DOHH2 (cell line): ENCODE measurements at regions not wholly inside any gene's neighbourhood (a gene's known extent, or its start where the extent isn't known, plus 50 kb on each side); places are given as distances from the start of the nearest gene placed in this dataset.
"Not testable (repeated sequence)": the region's sequence is repeated elsewhere in the genome, so short reads cannot be mapped to it uniquely, and the experiment has no call there.

ENCODE experiments used
- H3F3A ChIP-seq: fragments of 200-600 bp; sonication (generic), shearing (Covaris generic); 2 replicates; pipeline ENCODE4 v1.6.0; 2016; ENCODE audit warnings: antibody characterized with exemption, mild to moderate bottlenecking; ENCODE audit not compliant: control insufficient read depth, insufficient read depth
- H3K27ac ChIP-seq: fragments of 200-600 bp; sonication (generic); 2 replicates; pipeline ENCODE4 v1.5.1; 2014; ENCODE audit warnings: low read depth, mild to moderate bottlenecking, low read length, moderate library complexity
- H3K27me3 ChIP-seq: fragments of 200-600 bp; sonication (generic); 2 replicates; pipeline ENCODE4 v1.6.1; 2014; ENCODE audit warnings: mild to moderate bottlenecking, low read length, mixed read lengths; ENCODE audit not compliant: control insufficient read depth
- H3K36me3 ChIP-seq: fragments of 200-600 bp; sonication (generic); 2 replicates; pipeline ENCODE4 v1.6.1; 2014; ENCODE audit warnings: mild to moderate bottlenecking, low read length, moderate library complexity, mixed read lengths; ENCODE audit not compliant: control insufficient read depth
- H3K4me1 ChIP-seq: fragments of 200-600 bp; sonication (generic); 2 replicates; pipeline ENCODE4 v1.6.1; 2014; ENCODE audit warnings: mild to moderate bottlenecking, low read length, mixed read lengths; ENCODE audit not compliant: control insufficient read depth
- H3K4me2 ChIP-seq: fragments of 200-600 bp; sonication (generic); 2 replicates; pipeline ENCODE4 v1.6.0; 2014; ENCODE audit warnings: mild to moderate bottlenecking, low read length, moderate library complexity
- H3K4me3 ChIP-seq: fragments of 200-600 bp; sonication (generic); 2 replicates; pipeline ENCODE4 v1.5.1; 2014; ENCODE audit warnings: mild to moderate bottlenecking, low read length, mixed read lengths
- H3K79me2 ChIP-seq: fragments of 200-600 bp; sonication (generic); 2 replicates; pipeline ENCODE4 v1.6.1; 2014; ENCODE audit warnings: mild to moderate bottlenecking, low read length, mixed read lengths; ENCODE audit not compliant: control insufficient read depth
- H3K9me2 ChIP-seq: fragments of 200-600 bp; sonication (generic); replicated peaks from 2 replicates; pipeline ENCODE4 v1.6.1; 2014; ENCODE audit warnings: mild to moderate bottlenecking, low read length, mixed read lengths; ENCODE audit not compliant: control insufficient read depth
- H3K9me3 ChIP-seq: fragments of 200-600 bp; sonication (generic); 2 replicates; pipeline ENCODE4 v1.6.1; 2014; ENCODE audit warnings: antibody characterized with exemption, low read length, mixed read lengths; ENCODE audit not compliant: control insufficient read depth, insufficient read depth
- H4K20me1 ChIP-seq: fragments of 200-600 bp; sonication (generic); 2 replicates; pipeline ENCODE4 v1.6.0; 2014; ENCODE audit warnings: low read depth, mild to moderate bottlenecking, antibody characterized with exemption, low read length, moderate library complexity; ENCODE audit not compliant: control insufficient read depth, insufficient read depth
- CTCF ChIP-seq: fragments of 200-600 bp; sonication (generic); IDR thresholded peaks from one replicate; pipeline ENCODE4 v1.5.1; 2014; ENCODE audit warnings: antibody characterized with exemption, mild to moderate bottlenecking, low read depth, low read length; ENCODE audit not compliant: poor library complexity, severe bottlenecking
- EZH2phosphoT487 ChIP-seq: fragments of 200-600 bp; sonication (generic); IDR thresholded peaks from 2 replicates; pipeline ENCODE4 v1.6.1; 2017; ENCODE audit warnings: borderline replicate concordance, mild to moderate bottlenecking, antibody characterized with exemption, low read length, moderate library complexity, mixed read lengths

GRCh38 chrX:113510586-113510985 lies 670.0 kb upstream of the AMOT start:
- H3K27me3 ChIP-seq = no peaks in the 10 kb centered on the region
- no peaks in the 10 kb centered on the region for H3K9me3 ChIP-seq
- no peaks in the 10 kb centered on the region for H4K20me1 ChIP-seq
- H3K4me1 ChIP-seq = no peaks in the 10 kb centered on the region
- no peak overlapping the region for H3K4me3 ChIP-seq
- H3K4me2 ChIP-seq = no peak overlapping the region
- no peaks in the 10 kb centered on the region for H3K9me2 ChIP-seq
- no peak overlapping the region for H3K27ac ChIP-seq
- no peaks in the 10 kb centered on the region for H3K36me3 ChIP-seq
- TF ChIP-seq CTCF (no peak), EZH2phosphoT487 (no peak)
- H3K79me2 ChIP-seq = no peaks in the 10 kb centered on the region
- no peaks in the 10 kb centered on the region for H3F3A ChIP-seq

GRCh38 chrX:113492895-113493294 lies 652.3 kb upstream of the AMOT start:
- Histone ChIP-seq H3K9me3 (no peaks in the 10 kb centered on the region), H4K20me1 (no peaks in the 10 kb centered on the region), H3K4me3 (no peak overlapping the region), H3K27me3 (no peaks in the 10 kb centered on the region), H3K4me1 (no peaks in the 10 kb centered on the region), H3K4me2 (no peak overlapping the region), H3K9me2 (no peaks in the 10 kb centered on the region), H3K27ac (no peak overlapping the region), H3F3A (no peaks in the 10 kb centered on the region), H3K36me3 (no peaks in the 10 kb centered on the region), H3K79me2 (no peaks in the 10 kb centered on the region)
- TF ChIP-seq CTCF (no peak), EZH2phosphoT487 (no peak)

GRCh38 chrX:113473418-113473817 lies 632.8 kb upstream of the AMOT start:
- Histone ChIP-seq H3K9me3 (no peaks in the 10 kb centered on the region), H4K20me1 (no peaks in the 10 kb centered on the region), H3K9me2 (no peaks in the 10 kb centered on the region), H3K4me2 (no peak overlapping the region), H3K36me3 (no peaks in the 10 kb centered on the region), H3K27me3 (no peaks in the 10 kb centered on the region), H3K4me1 (no peaks in the 10 kb centered on the region), H3K4me3 (no peak overlapping the region), H3K79me2 (no peaks in the 10 kb centered on the region), H3K27ac (no peak overlapping the region), H3F3A (no peaks in the 10 kb centered on the region)
- no peak for TF ChIP-seq EZH2phosphoT487
- TF ChIP-seq CTCF = no peak

GRCh38 chrX:113473015-113473414 lies 632.4 kb upstream of the AMOT start:
- not testable (repeated sequence) for H3K4me2 ChIP-seq, H3K36me3 ChIP-seq, H3K27me3 ChIP-seq, H4K20me1 ChIP-seq, H3K4me1 ChIP-seq, H3K79me2 ChIP-seq, H3K9me2 ChIP-seq, H3K4me3 ChIP-seq, H3F3A ChIP-seq, H3K27ac ChIP-seq, H3K9me3 ChIP-seq
